ENCODE measurements at regions not wholly inside any gene's neighbourhood (a gene's known extent, or its start where the extent isn't known, plus 50 kb on each side); places are given as distances from the start of the nearest gene placed in this dataset.

DNA sequence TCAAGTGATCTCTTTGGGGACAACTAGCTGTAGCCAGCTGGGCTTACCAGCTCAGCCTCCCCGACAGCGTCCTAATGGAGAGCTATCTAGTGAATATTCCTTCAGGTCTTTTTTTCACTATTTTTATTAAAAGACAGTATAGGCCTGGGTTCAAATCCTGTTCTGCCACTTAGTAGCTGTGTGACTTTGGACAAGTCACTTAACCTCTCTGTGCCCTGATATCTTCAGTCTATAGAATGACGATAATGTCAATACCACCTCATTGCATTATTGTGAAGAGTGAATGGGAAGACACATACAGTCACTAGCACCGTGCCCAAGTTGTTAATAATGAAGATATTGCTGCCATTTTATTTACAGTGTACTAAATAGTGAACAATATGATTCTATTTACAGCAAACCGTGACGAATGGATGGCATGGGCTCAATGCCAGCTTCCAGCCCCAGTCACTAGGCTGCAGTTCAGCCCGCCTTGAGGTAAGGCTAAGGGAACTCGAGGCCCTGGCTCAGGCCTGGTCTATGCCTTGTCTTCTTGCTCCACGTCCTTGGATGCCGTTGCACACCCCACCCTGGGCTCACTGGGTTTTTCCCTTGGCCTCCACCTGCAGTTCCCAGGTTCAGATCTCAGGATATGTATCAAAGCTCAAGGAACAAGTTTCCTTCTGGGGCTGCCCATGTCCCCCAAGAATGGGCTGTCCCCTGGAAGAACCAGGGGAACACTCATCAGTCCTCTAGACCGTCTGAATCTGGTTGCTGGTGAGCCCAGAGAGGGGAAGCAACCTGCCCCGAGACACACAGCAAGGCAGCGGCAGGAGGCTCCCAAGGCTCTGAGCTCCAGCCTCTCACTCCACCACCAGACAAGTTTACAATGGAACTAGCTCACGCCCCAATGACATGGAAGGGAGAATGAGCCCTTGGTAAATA lies 95.4 kb upstream of the TNRC6C start:
- ATAC-seq (ENCODE audit: poor library complexity) (no peak), DNase-seq (no peak)
- intact Hi-C loops (cut with DNase I) = no loop called here

DNA sequence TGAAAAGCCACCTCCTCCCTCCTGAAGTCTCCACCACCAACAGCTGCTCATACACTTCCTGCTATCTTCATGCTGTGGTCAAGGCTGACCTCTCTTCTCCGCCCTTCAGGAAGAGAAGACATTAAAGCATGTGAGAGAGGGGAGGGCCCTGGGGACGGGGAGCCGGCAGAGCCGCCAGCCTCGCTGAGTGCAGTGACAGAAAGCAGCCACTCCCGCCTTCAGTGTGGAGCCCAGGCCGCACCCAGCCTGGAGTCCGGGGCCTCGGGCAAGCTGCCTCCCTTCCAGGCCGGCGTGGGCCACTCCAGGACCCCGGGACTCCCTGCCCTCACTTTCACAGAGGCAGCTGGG lies 94.7 kb upstream of the TNRC6C start:
- ATAC-seq (ENCODE audit: poor library complexity) (peak; percentile 81), DNase-seq (peak; percentile 76)
- intact Hi-C loops (cut with DNase I) = no loop called here

DNA sequence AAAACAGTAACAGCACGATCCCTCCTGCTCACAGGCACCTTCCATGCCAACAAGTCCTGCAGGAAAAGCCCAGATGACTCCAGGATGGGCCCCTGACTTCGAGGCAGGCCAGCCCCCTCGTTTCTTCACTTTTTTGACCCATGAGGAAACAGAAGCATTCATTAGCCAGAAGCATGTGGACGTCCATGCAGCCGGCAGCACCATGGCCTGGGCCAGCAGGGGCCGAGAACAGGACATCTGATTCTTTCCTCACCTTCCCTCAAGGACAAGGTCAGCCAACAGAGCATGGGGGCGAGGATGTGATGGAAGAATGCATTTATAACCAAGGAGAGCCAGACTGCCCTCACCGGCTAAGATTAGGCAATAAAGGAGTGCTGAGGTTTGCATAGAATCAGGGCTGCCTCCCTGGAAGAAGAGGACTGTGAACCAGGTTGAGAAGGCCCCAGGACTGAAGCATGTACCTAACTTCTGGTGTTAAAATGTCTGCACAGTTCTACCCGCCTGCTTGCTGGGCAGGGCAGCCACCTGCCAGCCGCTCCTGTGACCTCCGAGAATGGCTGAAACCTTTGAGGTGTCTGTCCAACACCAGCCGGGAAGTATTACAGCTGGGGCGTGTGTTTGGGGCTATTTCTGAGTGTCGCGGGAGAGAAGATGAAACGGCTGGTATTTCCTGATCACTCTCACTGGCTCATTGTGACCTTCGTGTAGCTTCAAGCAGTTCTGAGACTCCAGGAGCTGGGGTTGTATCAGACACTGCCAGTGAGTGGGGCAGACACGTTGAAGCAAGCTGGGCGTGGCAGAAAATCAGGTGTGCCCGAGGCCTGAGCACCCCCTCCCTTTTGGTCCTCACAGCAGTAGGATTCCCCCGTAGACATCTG lies 94.0 kb upstream of the TNRC6C start:
- no peak for DNase-seq
- intact Hi-C loops (cut with DNase I) = no loop called here

DNA sequence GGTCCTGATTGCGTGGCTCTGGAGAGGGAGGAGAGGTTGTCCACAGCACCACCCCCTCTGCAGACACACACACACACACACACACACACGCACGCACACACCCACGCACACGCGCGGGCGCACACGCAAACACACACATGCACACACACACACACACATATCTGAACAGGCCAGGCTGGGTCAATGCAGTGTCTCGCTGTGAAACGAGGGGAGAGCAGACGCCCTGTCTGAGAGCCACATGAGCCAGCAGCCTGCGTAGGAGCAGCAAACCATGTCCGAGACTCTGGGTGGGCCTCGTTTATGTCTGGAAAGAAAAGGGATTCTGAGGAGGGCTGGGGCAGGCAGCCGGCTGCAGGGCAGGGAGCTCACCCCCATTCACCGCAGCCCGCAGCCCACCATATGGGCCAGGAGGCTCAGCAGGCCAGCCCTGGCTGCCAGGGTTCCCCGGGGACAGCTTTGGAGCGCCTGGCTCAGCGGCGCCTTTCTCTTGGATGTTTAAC lies 93.3 kb upstream of the TNRC6C start:
- intact Hi-C loops (cut with DNase I) = no loop called here
- ATAC-seq (ENCODE audit: poor library complexity) = peak; percentile 45
- no peak for DNase-seq

More for the DNA sequence above, 94.0 kb upstream of the TNRC6C start:
- peak; percentile 35 for ATAC-seq (ENCODE audit: poor library complexity)

DNA sequence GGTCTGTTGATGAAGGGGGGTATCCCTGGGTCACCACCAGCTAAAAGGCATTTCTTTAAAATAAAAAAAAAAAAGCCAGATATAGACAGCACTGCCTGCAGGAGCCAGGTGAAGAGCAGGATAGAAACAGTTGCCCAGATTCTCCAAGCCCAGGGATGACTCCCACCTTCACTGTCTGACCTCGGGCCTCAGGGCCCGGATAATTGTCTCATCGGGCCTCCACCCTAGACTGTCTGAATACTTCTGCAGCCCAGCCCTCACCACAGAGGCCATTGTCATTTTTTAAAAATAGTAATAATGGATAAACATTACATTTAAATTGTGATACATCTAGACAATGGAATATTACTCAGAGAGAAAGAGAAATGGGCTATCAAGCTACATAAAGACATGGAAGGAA lies 92.8 kb upstream of the TNRC6C start:
- no peak for ATAC-seq (ENCODE audit: poor library complexity)
- DNase-seq = no peak

DNA sequence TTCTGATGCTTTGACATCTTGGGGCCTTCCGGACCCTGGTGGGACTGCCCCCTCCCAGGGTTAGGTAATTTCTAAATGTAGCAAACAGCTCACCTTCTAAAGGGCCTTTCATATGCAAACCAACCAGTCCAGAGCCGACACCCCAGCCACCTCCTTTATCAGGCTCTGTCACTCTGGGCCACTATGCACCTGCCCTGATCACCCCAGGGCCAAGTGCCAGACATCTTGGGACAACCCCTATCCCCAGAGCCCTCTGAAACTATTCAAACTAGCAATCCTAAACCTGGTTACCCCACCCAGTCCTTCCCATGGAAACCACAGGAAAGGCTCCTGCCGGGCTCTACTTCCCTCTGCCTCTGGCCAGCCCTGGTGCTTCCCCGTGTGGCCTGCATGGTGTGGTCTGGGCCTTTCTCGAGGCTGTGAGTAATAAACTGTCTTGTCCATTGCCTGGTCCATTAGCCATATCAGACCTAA lies 91.2 kb upstream of the TNRC6C start:
- DNase-seq = no peak
- ATAC-seq (ENCODE audit: poor library complexity) = no peak
- intact Hi-C loops (cut with DNase I) = no loop called here

More for the DNA sequence above, 92.8 kb upstream of the TNRC6C start:
- intact Hi-C loops (cut with DNase I) = no loop called here

DNA sequence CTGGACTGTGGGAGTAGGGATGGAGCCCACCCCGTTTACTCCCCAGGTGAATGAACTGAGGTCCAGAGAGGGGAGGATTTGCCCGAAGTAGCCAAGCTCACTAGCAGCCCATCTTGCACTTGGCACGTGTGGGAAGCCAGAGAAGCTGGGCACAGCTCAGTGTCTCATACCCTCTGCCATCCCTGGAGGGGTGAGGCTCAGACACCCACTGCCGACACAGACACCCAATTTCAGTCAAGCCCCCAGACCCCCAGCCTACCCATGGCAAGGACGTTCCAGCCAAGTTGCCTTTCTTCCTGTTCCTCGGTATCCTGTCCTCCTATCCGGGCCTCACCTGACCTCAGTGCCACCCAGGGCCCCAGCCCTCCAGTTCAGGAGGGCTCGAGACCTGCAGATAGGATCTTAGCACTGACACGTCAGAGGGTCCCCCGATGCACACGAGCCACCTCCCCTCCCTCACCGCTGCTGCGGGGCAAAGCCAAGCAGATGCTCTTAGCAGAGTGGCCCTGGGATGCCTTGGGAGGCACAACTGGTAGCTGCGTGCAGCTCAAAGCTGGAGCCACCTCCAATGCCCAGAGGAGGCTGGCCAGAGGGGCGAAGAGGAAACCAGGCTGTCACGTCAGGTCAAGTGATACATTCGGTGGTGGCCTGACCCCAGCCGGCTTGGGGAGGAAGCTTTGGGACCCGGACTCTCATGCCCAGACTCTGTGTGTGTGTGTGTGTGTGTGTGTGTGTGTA lies 90.4 kb upstream of the TNRC6C start:
- no peak for ATAC-seq (ENCODE audit: poor library complexity)
- intact Hi-C loops (cut with DNase I) = no loop called here
- DNase-seq = no peak

DNA sequence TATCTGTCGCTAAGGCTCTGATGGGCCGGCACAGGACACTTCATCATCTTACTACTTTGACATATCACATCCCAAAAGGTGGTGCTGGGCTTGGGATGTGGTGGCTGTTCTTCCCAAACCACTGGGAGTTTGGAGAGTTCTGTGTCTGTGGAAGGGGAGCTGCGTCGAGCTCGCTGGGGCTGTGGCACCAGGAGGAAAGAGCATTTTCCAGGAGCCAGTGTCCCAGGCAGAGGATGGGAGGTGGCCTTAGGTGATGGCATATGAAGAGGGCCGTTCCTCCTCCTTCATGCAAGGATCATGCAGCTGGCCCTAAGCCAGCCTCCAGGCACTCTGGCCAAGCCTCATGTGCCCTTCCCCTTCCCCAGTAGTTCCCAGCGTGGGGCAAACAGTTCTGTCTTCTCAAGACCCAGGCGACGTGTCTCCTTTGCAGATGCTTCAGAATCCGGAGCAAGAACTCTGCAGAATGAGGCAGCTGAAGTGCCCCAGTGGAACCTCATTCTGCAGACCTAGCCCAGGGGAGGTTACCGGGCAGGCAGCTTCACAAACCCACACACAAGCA lies 89.4 kb upstream of the TNRC6C start:
- DNase-seq (no peak), ATAC-seq (ENCODE audit: poor library complexity) (no peak)
- intact Hi-C loops (cut with DNase I) = no loop called here

DNA sequence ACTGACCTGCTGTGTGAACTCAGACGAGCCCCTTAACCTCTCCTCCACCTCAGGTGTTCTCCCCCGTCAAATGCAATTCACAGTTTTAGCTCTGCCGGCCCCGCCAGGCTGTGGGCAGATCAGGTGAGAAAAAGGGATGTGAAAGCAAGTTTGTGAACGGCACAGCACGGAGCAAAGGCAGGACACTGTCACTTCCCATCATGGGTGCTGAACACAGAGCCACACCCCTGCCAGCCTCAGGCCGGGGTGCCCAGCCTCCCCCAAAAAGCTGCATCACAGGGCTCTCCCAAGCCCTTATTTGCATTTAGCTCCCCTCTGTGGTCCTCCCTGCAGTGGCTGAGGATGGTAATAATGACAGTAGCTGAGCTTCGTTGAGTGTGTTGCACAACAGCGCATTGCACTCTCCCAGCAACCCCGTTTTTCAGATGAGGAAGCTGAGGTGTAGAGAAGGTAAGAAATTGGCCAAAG lies 88.8 kb upstream of the TNRC6C start:
- ATAC-seq (ENCODE audit: poor library complexity) = peak; percentile 32
- no peak for DNase-seq
- intact Hi-C loops (cut with DNase I) = no loop called here

DNA sequence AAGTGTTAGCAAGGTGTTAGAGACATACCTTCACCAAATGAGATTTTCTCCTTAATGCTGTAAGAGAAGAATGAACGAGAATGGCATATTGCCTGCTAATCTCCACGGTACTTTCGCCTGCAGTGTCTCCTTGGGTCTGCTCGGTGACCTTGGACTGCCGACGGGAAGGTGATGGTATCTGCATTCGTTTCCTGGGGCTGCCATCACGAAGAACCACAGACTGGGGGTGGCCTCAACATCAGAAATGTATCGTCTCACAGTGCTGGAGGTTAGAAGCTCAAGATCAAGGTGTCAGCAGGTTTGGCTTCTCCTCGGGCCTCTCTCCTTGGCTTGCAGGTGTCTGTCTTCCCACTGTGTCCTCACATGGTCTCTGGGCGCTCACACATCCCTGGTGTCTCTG lies 86.3 kb upstream of the TNRC6C start:
- DNase-seq = no peak
- no peak for ATAC-seq (ENCODE audit: poor library complexity)
- intact Hi-C loops (cut with DNase I) = no loop called here

DNA sequence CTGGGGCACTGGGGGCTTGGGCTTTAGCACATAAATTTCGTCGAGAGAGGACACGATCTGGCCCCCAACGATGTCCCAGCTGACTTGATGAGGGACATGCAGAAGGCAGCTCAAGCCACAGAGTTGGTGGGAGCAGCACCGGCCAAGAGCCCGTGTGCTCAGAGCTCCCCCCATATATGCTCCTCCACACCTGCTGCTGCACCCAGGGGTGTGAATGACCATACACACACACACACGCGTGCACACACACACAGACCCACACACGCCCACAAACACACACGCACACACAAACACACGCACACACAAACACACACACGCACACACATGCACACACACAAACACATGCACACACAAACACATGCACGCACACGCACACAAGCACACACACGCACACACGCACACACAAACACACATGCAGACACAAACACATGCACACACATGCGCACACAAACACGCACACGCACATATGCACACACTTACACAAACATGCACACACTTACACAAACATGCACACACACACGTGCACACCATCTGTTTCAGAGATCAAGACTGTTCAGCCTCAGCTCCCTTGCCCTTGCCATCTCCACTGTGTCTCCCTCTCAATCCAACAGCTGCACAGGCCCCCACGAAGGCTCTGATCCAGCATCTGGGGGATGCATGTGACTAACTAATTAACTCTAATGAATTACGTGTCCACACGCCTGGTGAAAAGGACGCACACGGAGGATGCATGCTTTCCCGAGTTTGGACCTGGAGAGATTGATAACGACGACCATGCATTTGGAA lies 85.6 kb upstream of the TNRC6C start:
- DNase-seq = no peak
- intact Hi-C loops (cut with DNase I) = no loop called here
- ATAC-seq (ENCODE audit: poor library complexity) = no peak

DNA sequence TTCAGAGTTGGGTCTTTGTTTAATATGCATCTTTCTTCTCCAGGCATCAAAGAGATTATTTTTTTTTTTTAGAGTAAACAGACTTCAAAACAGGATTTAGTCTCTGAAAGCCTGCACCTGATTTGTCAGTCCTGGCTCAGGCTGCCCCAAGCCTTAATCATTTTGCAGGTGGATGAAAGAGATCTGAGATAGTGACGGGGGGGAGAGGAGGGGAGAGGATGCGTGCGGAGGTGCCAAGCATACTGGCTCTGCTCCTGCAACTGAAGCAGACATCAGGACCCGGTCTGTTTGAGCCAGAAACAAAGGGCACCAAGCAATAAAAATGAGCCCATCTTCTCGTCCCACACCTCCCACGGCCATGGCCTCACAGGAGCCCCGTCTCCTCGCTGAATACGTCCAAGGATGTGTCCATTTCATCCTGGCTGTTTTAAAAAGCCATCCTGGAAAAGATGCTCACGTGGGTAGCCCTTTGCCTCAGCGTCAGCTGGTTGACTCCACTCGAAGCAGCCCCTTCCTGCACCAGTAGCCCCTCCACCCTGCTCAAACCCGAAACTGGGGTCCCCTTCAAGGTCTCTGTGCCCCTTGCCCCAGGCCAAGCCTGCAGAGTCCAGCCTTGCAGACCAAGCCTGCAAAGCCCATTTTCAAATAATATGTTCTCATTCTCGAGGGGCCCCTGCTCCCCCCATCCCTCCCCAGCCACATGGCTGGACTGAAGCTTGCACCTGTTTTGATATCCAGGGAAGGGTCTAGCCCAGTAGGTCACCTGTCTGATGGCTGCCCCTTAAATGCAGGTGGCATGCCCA lies 84.8 kb upstream of the TNRC6C start:
- DNase-seq (no peak), ATAC-seq (ENCODE audit: poor library complexity) (no peak)
- intact Hi-C loops (cut with DNase I) = no loop called here

DNA sequence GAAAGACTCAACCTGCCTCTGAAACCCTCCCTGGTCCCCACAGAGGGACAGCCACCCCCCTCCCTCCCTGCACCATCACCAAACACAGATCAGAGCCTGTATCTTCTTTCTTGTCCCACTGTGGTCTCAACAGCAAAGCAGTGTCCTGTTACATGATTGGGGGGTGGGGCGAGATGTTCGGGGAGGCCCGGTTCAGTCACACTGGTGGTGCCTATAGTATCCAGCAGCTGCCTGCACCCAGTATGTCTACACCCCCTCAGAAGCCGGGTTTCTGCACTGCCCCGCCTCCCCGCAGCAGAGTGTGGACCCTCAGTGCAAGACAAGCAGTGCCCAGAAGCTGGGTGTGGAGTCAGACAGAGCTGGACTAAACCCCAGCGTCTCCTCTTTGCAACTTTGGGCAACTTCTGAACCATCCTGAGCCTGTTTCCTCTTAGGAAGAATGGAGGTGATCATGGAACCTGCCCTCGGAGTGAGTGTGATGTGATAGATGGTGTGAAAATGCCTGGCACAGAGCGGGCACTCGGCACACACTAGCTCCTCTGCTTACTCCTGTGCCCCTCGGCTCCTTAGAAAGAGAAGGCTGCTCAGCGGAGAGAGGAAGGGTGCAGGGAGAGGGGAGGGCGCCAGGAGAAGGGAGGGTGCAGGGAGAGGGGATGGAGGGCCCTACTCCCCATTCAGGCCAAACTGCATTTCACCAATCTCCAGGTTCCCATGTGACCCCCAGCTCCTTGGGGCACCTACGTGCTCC lies 84.0 kb upstream of the TNRC6C start:
- DNase-seq (no peak), ATAC-seq (ENCODE audit: poor library complexity) (no peak)
- intact Hi-C loops (cut with DNase I) = no loop called here

DNA sequence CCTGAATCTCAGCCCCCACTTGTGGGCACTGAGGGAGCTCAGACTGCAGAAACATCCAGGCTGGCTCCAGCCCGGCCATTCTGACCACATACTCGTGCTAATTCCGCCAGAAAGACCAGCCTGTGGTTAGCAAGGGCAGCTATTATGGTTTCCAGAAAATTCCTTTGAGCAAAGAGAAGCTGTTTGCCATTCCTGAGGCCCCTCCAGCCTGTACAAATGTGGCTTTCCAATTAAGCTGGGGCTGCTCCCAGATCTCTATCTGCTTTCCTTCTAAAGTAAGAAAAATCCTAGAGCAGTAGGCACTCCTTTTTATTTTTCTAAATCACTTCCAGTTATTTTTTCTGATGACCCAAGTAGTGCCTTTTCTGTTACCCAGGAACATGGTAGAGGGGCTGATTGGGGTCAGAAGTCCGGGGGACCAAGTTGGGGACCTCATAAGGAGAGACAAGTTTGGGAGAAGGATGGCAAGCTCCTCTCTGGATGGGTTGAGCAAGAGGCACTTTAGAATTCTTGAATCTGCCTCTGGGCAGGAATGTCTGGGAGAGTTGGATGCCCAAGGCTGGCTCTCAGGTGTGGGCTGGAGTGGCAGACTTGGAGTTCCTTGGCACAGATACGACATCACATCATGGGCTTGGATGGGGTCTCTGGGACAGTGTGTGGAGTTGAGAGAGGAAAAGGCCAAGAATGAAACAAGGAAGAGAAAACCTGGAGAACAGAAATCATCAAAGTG lies 83.3 kb upstream of the TNRC6C start:
- ATAC-seq (ENCODE audit: poor library complexity) (no peak), DNase-seq (no peak)
- intact Hi-C loops (cut with DNase I) = no loop called here

DNA sequence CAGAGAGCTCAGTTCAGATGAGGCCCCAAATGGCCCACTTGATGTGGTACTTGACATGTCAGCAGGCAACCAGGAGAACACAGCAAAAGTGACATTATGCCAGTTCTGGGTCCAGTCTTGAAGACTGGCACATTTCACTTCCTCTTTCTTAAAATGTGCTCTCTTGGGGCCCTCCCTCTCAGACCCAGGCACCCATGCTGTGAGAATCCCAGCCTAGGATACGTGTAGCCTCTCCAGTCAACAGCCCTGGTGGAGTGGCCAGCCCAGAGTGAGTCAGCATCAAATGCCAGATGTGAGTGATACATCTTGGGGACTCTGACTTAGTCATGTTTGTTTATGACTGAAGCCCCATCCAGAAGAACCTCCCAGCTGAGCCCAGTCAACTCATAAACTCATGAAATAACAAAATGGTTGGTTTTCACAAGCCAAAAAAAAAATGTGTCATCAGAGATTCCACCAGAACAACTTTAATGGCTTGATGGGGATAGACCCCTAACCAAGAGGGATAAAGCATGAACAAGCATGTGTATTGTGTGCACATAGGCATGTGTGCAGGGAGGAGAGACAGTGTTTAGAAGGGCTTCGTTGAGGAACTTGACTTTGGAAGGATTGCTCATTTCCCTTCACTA lies 82.5 kb upstream of the TNRC6C start:
- intact Hi-C loops (cut with DNase I) = no loop called here
- ATAC-seq (ENCODE audit: poor library complexity) (no peak), DNase-seq (no peak)

Measured in Right ventricle myocardium superior (tissue), 1 donor.